ENCODE measurements at regions not wholly inside any gene's neighbourhood (a gene's known extent, or its start where the extent isn't known, plus 50 kb on each side); places are given as distances from the start of the nearest gene placed in this dataset.

GRCh38 chr2:36178384-36178783, 177.2 kb upstream of the CRIM1 start:
- Histone ChIP-seq H3K4me1 (ENCODE audit: control insufficient read depth in 1 of 2, insufficient read depth in 2 of 2, low read length in 2 of 2) (no peaks in the 10 kb centered on the region), H3K9me3 (ENCODE audit: control insufficient read depth, low read length) (no peaks in the 10 kb centered on the region), H3K27ac (ENCODE audit: low read depth in 1 of 2, low read length in 2 of 2) (no peak overlapping the region), H3K4me3 (ENCODE audit: low read length in 2 of 2) (no peak overlapping the region), H3K36me3 (ENCODE audit: control insufficient read depth in 1 of 2, insufficient read depth in 2 of 2, low read length in 1 of 2) (no peaks in the 10 kb centered on the region), H3K27me3 (ENCODE audit: control insufficient read depth in 1 of 2, insufficient read depth in 2 of 2, low read length in 1 of 2) (peaks cover 0 to 3% of the 10 kb centered on the region in 2 donors)
- DNase-seq (no peak), ATAC-seq (ENCODE audit: low FRiP score) (no peak)
- intact Hi-C loops (cut with DNase I) = no loop called here
- WGBS, 2 donors = 61 to 62% methylated on average over 2 of the region's 2 CpGs

GRCh38 chr2:36177282-36177681, 178.3 kb upstream of the CRIM1 start:
- H3K36me3 ChIP-seq (ENCODE audit: control insufficient read depth in 1 of 2, insufficient read depth in 2 of 2, low read length in 1 of 2) = no peaks in the 10 kb centered on the region
- peaks cover 0 to 3% of the 10 kb centered on the region in 2 donors for H3K27me3 ChIP-seq (ENCODE audit: control insufficient read depth in 1 of 2, insufficient read depth in 2 of 2, low read length in 1 of 2)
- intact Hi-C loops (cut with DNase I) = no loop called here
- no peaks in the 10 kb centered on the region for H3K4me1 ChIP-seq (ENCODE audit: control insufficient read depth in 1 of 2, insufficient read depth in 2 of 2, low read length in 2 of 2)
- H3K9me3 ChIP-seq (ENCODE audit: control insufficient read depth, low read length) = no peaks in the 10 kb centered on the region
- WGBS, 2 donors = 25 to 28% methylated on average over 2 of the region's 2 CpGs
- no peak overlapping the region for H3K27ac ChIP-seq (ENCODE audit: low read depth in 1 of 2, low read length in 2 of 2)
- no peak overlapping the region for H3K4me3 ChIP-seq (ENCODE audit: low read length in 2 of 2)
- ATAC-seq (ENCODE audit: low FRiP score) = no peak
- no peak for DNase-seq

GRCh38 chr2:36174920-36175319, 180.7 kb upstream of the CRIM1 start:
- H3K36me3 ChIP-seq (ENCODE audit: control insufficient read depth in 1 of 2, insufficient read depth in 2 of 2, low read length in 1 of 2) = no peaks in the 10 kb centered on the region
- ATAC-seq (ENCODE audit: low FRiP score) (no peak), DNase-seq (no peak)
- intact Hi-C loops (cut with DNase I) = no loop called here
- peaks cover 1% of the 10 kb centered on the region for H3K9me3 ChIP-seq (ENCODE audit: control insufficient read depth, low read length)
- H3K4me3 ChIP-seq (ENCODE audit: low read length in 2 of 2) = no peak overlapping the region
- no peaks in the 10 kb centered on the region for H3K4me1 ChIP-seq (ENCODE audit: control insufficient read depth in 1 of 2, insufficient read depth in 2 of 2, low read length in 2 of 2)
- H3K27me3 ChIP-seq (ENCODE audit: control insufficient read depth in 1 of 2, insufficient read depth in 2 of 2, low read length in 1 of 2) = peaks cover 0 to 3% of the 10 kb centered on the region in 2 donors
- WGBS, 2 donors = 36 to 50% methylated on average over 1 of the region's 1 CpG
- no peak overlapping the region for H3K27ac ChIP-seq (ENCODE audit: low read depth in 1 of 2, low read length in 2 of 2)

- DNase-seq = no peak
- H3K36me3 ChIP-seq (ENCODE audit: control insufficient read depth in 1 of 2, insufficient read depth in 2 of 2, low read length in 1 of 2) = no peaks in the 10 kb centered on the region
- WGBS, 2 donors = 50 to 54% methylated on average over 6 of the region's 6 CpGs
- H3K27me3 ChIP-seq (ENCODE audit: control insufficient read depth in 1 of 2, insufficient read depth in 2 of 2, low read length in 1 of 2) = peaks cover 0 to 3% of the 10 kb centered on the region in 2 donors
- H3K27ac ChIP-seq (ENCODE audit: low read depth in 1 of 2, low read length in 2 of 2) = no peak overlapping the region
- H3K4me1 ChIP-seq (ENCODE audit: control insufficient read depth in 1 of 2, insufficient read depth in 2 of 2, low read length in 2 of 2) = no peaks in the 10 kb centered on the region
- ATAC-seq (ENCODE audit: low FRiP score) = no peak
- no peak overlapping the region for H3K4me3 ChIP-seq (ENCODE audit: low read length in 2 of 2)
- intact Hi-C loops (cut with DNase I) = no loop called here
- peaks cover 1% of the 10 kb centered on the region for H3K9me3 ChIP-seq (ENCODE audit: control insufficient read depth, low read length)
Observed at GRCh38 chr2:36173760-36174404, 181.7 kb upstream of the CRIM1 start.

- DNase-seq (no peak), ATAC-seq (ENCODE audit: low FRiP score) (no peak)
- no peaks in the 10 kb centered on the region for H3K4me1 ChIP-seq (ENCODE audit: control insufficient read depth in 1 of 2, insufficient read depth in 2 of 2, low read length in 2 of 2)
- H3K36me3 ChIP-seq (ENCODE audit: control insufficient read depth in 1 of 2, insufficient read depth in 2 of 2, low read length in 1 of 2) = no peaks in the 10 kb centered on the region
- 12 to 26% methylated on average over 5 of the region's 5 CpGs for WGBS, 2 donors
- H3K4me3 ChIP-seq (ENCODE audit: low read length in 2 of 2) = no peak overlapping the region
- no peak overlapping the region for H3K27ac ChIP-seq (ENCODE audit: low read depth in 1 of 2, low read length in 2 of 2)
- peaks cover 1% of the 10 kb centered on the region for H3K9me3 ChIP-seq (ENCODE audit: control insufficient read depth, low read length)
- intact Hi-C loops (cut with DNase I) = no loop called here
- peaks cover 0 to 3% of the 10 kb centered on the region in 2 donors for H3K27me3 ChIP-seq (ENCODE audit: control insufficient read depth in 1 of 2, insufficient read depth in 2 of 2, low read length in 1 of 2)
Observed at GRCh38 chr2:36172824-36173223, 182.8 kb upstream of the CRIM1 start.

- intact Hi-C loops (cut with DNase I) = no loop called here
- H3K9me3 ChIP-seq (ENCODE audit: control insufficient read depth, low read length) = peaks cover 1% of the 10 kb centered on the region
- H3K27me3 ChIP-seq (ENCODE audit: control insufficient read depth in 1 of 2, insufficient read depth in 2 of 2, low read length in 1 of 2) = peaks cover 0 to 3% of the 10 kb centered on the region in 2 donors
- no peak for DNase-seq
- no peak overlapping the region for H3K4me3 ChIP-seq (ENCODE audit: low read length in 2 of 2)
- H3K36me3 ChIP-seq (ENCODE audit: control insufficient read depth in 1 of 2, insufficient read depth in 2 of 2, low read length in 1 of 2) = no peaks in the 10 kb centered on the region
- no peaks in the 10 kb centered on the region for H3K4me1 ChIP-seq (ENCODE audit: control insufficient read depth in 1 of 2, insufficient read depth in 2 of 2, low read length in 2 of 2)
- H3K27ac ChIP-seq (ENCODE audit: low read depth in 1 of 2, low read length in 2 of 2) = no peak overlapping the region
- 20 to 21% methylated on average over 2 of the region's 2 CpGs for WGBS, 2 donors
- no peak for ATAC-seq (ENCODE audit: low FRiP score)
Observed at GRCh38 chr2:36170805-36171204, 184.8 kb upstream of the CRIM1 start.

- Histone ChIP-seq H3K27me3 (ENCODE audit: control insufficient read depth in 1 of 2, insufficient read depth in 2 of 2, low read length in 1 of 2) (peaks cover 0 to 3% of the 10 kb centered on the region in 2 donors), H3K4me1 (ENCODE audit: control insufficient read depth in 1 of 2, insufficient read depth in 2 of 2, low read length in 2 of 2) (no peaks in the 10 kb centered on the region), H3K9me3 (ENCODE audit: control insufficient read depth, low read length) (peaks cover 1% of the 10 kb centered on the region), H3K4me3 (ENCODE audit: low read length in 2 of 2) (no peak overlapping the region), H3K36me3 (ENCODE audit: control insufficient read depth in 1 of 2, insufficient read depth in 2 of 2, low read length in 1 of 2) (no peaks in the 10 kb centered on the region), H3K27ac (ENCODE audit: low read depth in 1 of 2, low read length in 2 of 2) (no peak overlapping the region)
- intact Hi-C loops (cut with DNase I) = no loop called here
- WGBS, 2 donors = 11 to 17% methylated on average over 1 of the region's 1 CpG
- ATAC-seq (ENCODE audit: low FRiP score) = no peak
- no peak for DNase-seq
Observed at GRCh38 chr2:36169843-36170242, 185.7 kb upstream of the CRIM1 start.

GRCh38 chr2:36168115-36168514, 187.5 kb upstream of the CRIM1 start:
- no peaks in the 10 kb centered on the region for H3K4me1 ChIP-seq (ENCODE audit: control insufficient read depth in 1 of 2, insufficient read depth in 2 of 2, low read length in 2 of 2)
- H3K36me3 ChIP-seq (ENCODE audit: control insufficient read depth in 1 of 2, insufficient read depth in 2 of 2, low read length in 1 of 2) = no peaks in the 10 kb centered on the region
- intact Hi-C loops (cut with DNase I) = no loop called here

GRCh38 chr2:36165132-36165531, 190.4 kb upstream of the CRIM1 start:
- no peak overlapping the region for H3K27ac ChIP-seq (ENCODE audit: low read depth in 1 of 2, low read length in 2 of 2)
- WGBS, 2 donors = 87 to 92% methylated on average over 4 of the region's 4 CpGs
- DNase-seq = no peak
- H3K27me3 ChIP-seq (ENCODE audit: control insufficient read depth in 1 of 2, insufficient read depth in 2 of 2, low read length in 1 of 2) = no peaks in the 10 kb centered on the region
- no peaks in the 10 kb centered on the region for H3K9me3 ChIP-seq (ENCODE audit: control insufficient read depth, low read length)
- intact Hi-C loops (cut with DNase I) = no loop called here
- ATAC-seq (ENCODE audit: low FRiP score) = no peak
- no peaks in the 10 kb centered on the region for H3K36me3 ChIP-seq (ENCODE audit: control insufficient read depth in 1 of 2, insufficient read depth in 2 of 2, low read length in 1 of 2)
- no peaks in the 10 kb centered on the region for H3K4me1 ChIP-seq (ENCODE audit: control insufficient read depth in 1 of 2, insufficient read depth in 2 of 2, low read length in 2 of 2)
- no peak overlapping the region for H3K4me3 ChIP-seq (ENCODE audit: low read length in 2 of 2)

More at GRCh38 chr2:36168115-36168514, 187.5 kb upstream of the CRIM1 start:
- no peak for ATAC-seq (ENCODE audit: low FRiP score)
- Histone ChIP-seq H3K4me3 (ENCODE audit: low read length in 2 of 2) (no peak overlapping the region), H3K27ac (ENCODE audit: low read depth in 1 of 2, low read length in 2 of 2) (no peak overlapping the region), H3K27me3 (ENCODE audit: control insufficient read depth in 1 of 2, insufficient read depth in 2 of 2, low read length in 1 of 2) (no peaks in the 10 kb centered on the region), H3K9me3 (ENCODE audit: control insufficient read depth, low read length) (peaks cover 1% of the 10 kb centered on the region)
- DNase-seq = no peak
- 51 to 58% methylated on average over 2 of the region's 2 CpGs for WGBS, 2 donors

Measured in aorta (tissue), 5 donors.